ENCODE measurements at regions not wholly inside any gene's neighbourhood (a gene's known extent, or its start where the extent isn't known, plus 50 kb on each side); places are given as distances from the start of the nearest gene placed in this dataset.

DNA sequence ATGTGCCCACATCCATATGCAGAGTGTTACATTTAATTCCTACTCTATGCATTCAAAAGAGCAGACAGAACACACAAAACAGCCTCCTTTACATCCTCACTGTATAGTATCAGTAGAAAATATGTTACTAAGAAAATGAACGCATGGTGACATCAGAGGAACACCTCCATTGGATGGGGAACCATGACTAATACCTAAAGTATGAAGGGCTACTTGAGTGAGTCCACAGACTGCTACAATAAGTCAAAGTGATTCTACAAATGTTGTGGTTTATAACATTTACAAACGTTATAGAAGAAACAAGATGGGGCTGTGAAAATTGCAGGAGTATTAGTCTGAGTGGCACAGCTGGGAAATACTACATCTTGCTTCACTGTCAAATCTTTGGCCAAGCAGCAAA is 1830.9 kb upstream of the PIK3C3 start:
- Histone ChIP-seq H2AFZ (ENCODE audit: low read depth, low read length) (no peak overlapping the region), H3K4me3 (replicated peaks in 1 of 3; ENCODE audit: insufficient read depth in 1 of 3, low read depth in 1 of 3, low read length in 3 of 3) (no peak overlapping the region), H4K20me1 (replicated peaks; ENCODE audit: control insufficient read depth, extremely low read depth, insufficient read depth, low read length) (no peaks in the 10 kb centered on the region), H3K79me2 (ENCODE audit: control insufficient read depth, insufficient read depth, low read length) (no peaks in the 10 kb centered on the region), H3K4me1 (ENCODE audit: control insufficient read depth, extremely low read depth, insufficient read depth, low read length) (no peaks in the 10 kb centered on the region), H3K27ac (ENCODE audit: insufficient read depth, low read depth, low read length) (no peak overlapping the region), H3K9ac (replicated peaks; ENCODE audit: extremely low read depth, insufficient read depth, low read length) (no peak overlapping the region), H3K9me3 (replicated peaks; ENCODE audit: control insufficient read depth, insufficient read depth, low read length) (no peaks in the 10 kb centered on the region), H3K36me3 (ENCODE audit: control insufficient read depth in 2 of 2, extremely low read depth in 1 of 2, insufficient read depth in 2 of 2, low read length in 2 of 2) (no peaks in the 10 kb centered on the region), H3K9me1 (replicated peaks; ENCODE audit: control insufficient read depth, extremely low read depth, insufficient read depth, low read length) (no peaks in the 10 kb centered on the region), H3K4me2 (ENCODE audit: insufficient read depth, low read length) (no peak overlapping the region), H3K27me3 (ENCODE audit: control insufficient read depth in 2 of 2, insufficient read depth in 2 of 2, low read length in 2 of 2) (peaks cover 0 to 2% of the 10 kb centered on the region in 2 experiments)
- FAIRE-seq (no peak), DNase-seq (ENCODE audit: low read depth, low spot score) (no peak)
- intact Hi-C loops (cut with micrococcal nuclease) (no loop called here), dilution Hi-C loops (cut with MboI; ENCODE audit: extremely low pct_ligation_motif_present, low sequenced_read_pairs) (no loop called here)
- BruUV-seq (replicated peaks): no TSS peak
- no peak for TF ChIP-seq GATA2 (IDR thresholded peaks at IDR 0.05; ENCODE audit: insufficient read depth, insufficient read length, low read depth, low read length)
- ChIA-PET POLR2A (no interaction called here), CTCF (no interaction called here)

DNA sequence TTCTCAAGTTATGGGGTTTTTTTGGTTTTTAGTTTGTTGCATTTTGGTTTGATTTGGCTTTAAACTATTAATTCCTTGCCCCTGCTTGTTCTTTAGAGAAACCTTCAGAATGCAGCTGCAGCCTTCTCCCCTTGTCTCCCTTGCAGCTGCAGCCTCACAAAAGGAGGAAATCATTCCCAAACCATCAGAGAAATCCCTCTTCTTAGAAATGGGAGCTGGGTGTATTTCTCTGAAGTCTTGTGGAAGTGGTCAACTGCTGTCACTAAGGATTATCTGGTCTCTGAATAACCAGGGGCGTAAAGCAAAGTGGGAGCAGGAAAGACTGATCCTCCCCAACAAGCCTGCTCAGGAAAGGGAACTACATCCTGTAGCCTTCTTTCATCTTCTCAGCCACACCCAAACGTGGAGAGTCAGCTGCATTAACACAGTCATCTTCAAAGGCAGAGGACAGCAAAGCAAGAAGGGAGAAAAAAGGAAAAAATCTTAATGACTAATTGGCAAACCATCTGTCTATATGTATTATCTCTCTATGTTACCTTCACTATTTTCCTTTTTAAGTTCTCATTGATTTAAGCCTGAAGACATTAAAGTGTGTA is 1834.1 kb upstream of the PIK3C3 start:
- dilution Hi-C loops (cut with MboI; ENCODE audit: extremely low pct_ligation_motif_present, low sequenced_read_pairs) (no loop called here), intact Hi-C loops (cut with micrococcal nuclease) (no loop called here)
- no peak overlapping the region for H2AFZ ChIP-seq (ENCODE audit: low read depth, low read length)
- no peak for TF ChIP-seq EZH2 (IDR thresholded peaks at IDR 0.05; ENCODE audit: borderline replicate concordance, low read depth, low read length, severe bottlenecking)
- no peak for TF ChIP-seq MYC (IDR thresholded peaks at IDR 0.05; ENCODE audit: low read depth, low read length)
- TF ChIP-seq FOS (IDR thresholded peaks at IDR 0.05; ENCODE audit: borderline replicate concordance, insufficient read depth, low read length): no peak
- TF ChIP-seq, protein P1, sequence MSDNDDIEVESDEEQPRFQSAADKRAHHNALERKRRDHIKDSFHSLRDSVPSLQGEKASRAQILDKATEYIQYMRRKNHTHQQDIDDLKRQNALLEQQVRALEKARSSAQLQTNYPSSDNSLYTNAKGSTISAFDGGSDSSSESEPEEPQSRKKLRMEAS (IDR thresholded peaks at IDR 0.05; ENCODE audit: insufficient read depth, insufficient read length): no peak
- TF ChIP-seq POLR2AphosphoS5 (IDR thresholded peaks at IDR 0.05; ENCODE audit: insufficient read depth, low read depth, low read length): no peak
- no peak for TF ChIP-seq GATA2 (IDR thresholded peaks at IDR 0.05; ENCODE audit: insufficient read depth, insufficient read length, low read depth, low read length)
- TF ChIP-seq POLR2A (IDR thresholded peaks at IDR 0.05; ENCODE audit: low read depth, low read length): no peak
- TF ChIP-seq, protein P2, sequence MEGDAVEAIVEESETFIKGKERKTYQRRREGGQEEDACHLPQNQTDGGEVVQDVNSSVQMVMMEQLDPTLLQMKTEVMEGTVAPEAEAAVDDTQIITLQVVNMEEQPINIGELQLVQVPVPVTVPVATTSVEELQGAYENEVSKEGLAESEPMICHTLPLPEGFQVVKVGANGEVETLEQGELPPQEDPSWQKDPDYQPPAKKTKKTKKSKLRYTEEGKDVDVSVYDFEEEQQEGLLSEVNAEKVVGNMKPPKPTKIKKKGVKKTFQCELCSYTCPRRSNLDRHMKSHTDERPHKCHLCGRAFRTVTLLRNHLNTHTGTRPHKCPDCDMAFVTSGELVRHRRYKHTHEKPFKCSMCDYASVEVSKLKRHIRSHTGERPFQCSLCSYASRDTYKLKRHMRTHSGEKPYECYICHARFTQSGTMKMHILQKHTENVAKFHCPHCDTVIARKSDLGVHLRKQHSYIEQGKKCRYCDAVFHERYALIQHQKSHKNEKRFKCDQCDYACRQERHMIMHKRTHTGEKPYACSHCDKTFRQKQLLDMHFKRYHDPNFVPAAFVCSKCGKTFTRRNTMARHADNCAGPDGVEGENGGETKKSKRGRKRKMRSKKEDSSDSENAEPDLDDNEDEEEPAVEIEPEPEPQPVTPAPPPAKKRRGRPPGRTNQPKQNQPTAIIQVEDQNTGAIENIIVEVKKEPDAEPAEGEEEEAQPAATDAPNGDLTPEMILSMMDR (IDR thresholded peaks at IDR 0.05; ENCODE audit: extremely low read depth in 1 of 2, insufficient read depth in 1 of 2, low read depth in 1 of 2, low read length in 2 of 2): no peak
- no peak for TF ChIP-seq JUN (IDR thresholded peaks at IDR 0.05; ENCODE audit: borderline replicate concordance, insufficient read depth, insufficient read length, low read depth)
- no peak overlapping the region for H3K4me3 ChIP-seq (replicated peaks in 1 of 3; ENCODE audit: insufficient read depth in 1 of 3, low read depth in 1 of 3, low read length in 3 of 3)
- no peak overlapping the region for H3K4me2 ChIP-seq (ENCODE audit: insufficient read depth, low read length)
- no TSS peak for BruUV-seq (replicated peaks)
- no peaks in the 10 kb centered on the region for H3K79me2 ChIP-seq (ENCODE audit: control insufficient read depth, insufficient read depth, low read length)
- H3K36me3 ChIP-seq (ENCODE audit: control insufficient read depth in 2 of 2, extremely low read depth in 1 of 2, insufficient read depth in 2 of 2, low read length in 2 of 2): no peaks in the 10 kb centered on the region
- POLR2A ChIA-PET: no interaction called here
- CTCF ChIA-PET: interaction anchor here (1.2 kb wide), 1 partner anchor 18 kb away, joined by 3 read pairs; no protein-coding TSS in a partner anchor
- H3K4me1 ChIP-seq (ENCODE audit: control insufficient read depth, extremely low read depth, insufficient read depth, low read length): no peaks in the 10 kb centered on the region
- no peak overlapping the region for H3K9ac ChIP-seq (replicated peaks; ENCODE audit: extremely low read depth, insufficient read depth, low read length)
- no peaks in the 10 kb centered on the region for H3K9me1 ChIP-seq (replicated peaks; ENCODE audit: control insufficient read depth, extremely low read depth, insufficient read depth, low read length)
- H3K9me3 ChIP-seq (replicated peaks; ENCODE audit: control insufficient read depth, insufficient read depth, low read length): no peaks in the 10 kb centered on the region
- DNase-seq (ENCODE audit: low read depth, low spot score) (no peak), FAIRE-seq (no peak)
- H4K20me1 ChIP-seq (replicated peaks; ENCODE audit: control insufficient read depth, extremely low read depth, insufficient read depth, low read length): no peaks in the 10 kb centered on the region
- H3K27me3 ChIP-seq (ENCODE audit: control insufficient read depth in 2 of 2, insufficient read depth in 2 of 2, low read length in 2 of 2): peaks cover 0 to 2% of the 10 kb centered on the region in 2 experiments
- no peak overlapping the region for H3K27ac ChIP-seq (ENCODE audit: insufficient read depth, low read depth, low read length)

Measured in endothelial cell of umbilical vein (primary cell).